SK-N-SH (cell line): ENCODE measurements at regions not wholly inside any gene's neighbourhood (a gene's known extent, or its start where the extent isn't known, plus 50 kb on each side); places are given as distances from the start of the nearest gene placed in this dataset.

Experiments
- CTCF ChIP-seq: fragments of 200-600 bp; sonication (generic); IDR thresholded peaks from 2 replicates; pipeline ENCODE4 v1.6.1; 2017; ENCODE audit warnings: antibody characterized with exemption, mild to moderate bottlenecking, moderate library complexity
- POLR2AphosphoS5 ChIP-seq: IDR thresholded peaks from 2 replicates; pipeline ENCODE4 v1.6.1; 2012; ENCODE audit warnings: low read depth, low read length

- no peak for TF ChIP-seq CTCF
- no peak for TF ChIP-seq POLR2AphosphoS5
Observed at GRCh38 chr6:140604786-140605185, 1230.3 kb upstream of the CITED2 start.
